ENCODE measurements at regions not wholly inside any gene's neighbourhood (a gene's known extent, or its start where the extent isn't known, plus 50 kb on each side); places are given as distances from the start of the nearest gene placed in this dataset.
A peak's percentile ranks its signal among the peaks of the same experiment; 100 is the strongest.

GRCh38 chr17:412211-413015 lies 59.8 kb upstream of the RPH3AL start:
- TF ChIP-seq CTCF (IDR thresholded peaks at IDR 0.05), result peak; percentile 62
- DNase-seq (ENCODE audit: low spot score), result no peak
- no peak overlapping the region for H3K27ac ChIP-seq
- no peak overlapping the region for H3K4me3 ChIP-seq

GRCh38 chr17:411421-412120 lies 59.0 kb upstream of the RPH3AL start:
- DNase-seq (ENCODE audit: low spot score), result no peak
- TF ChIP-seq CTCF (IDR thresholded peaks at IDR 0.05), result no peak
- Histone ChIP-seq H3K27ac (no peak overlapping the region), H3K4me3 (no peak overlapping the region)

- H3K4me3 ChIP-seq, result peak overlapping the region; percentile 91
- peak overlapping the region; percentile 47 to 69 for H3K27ac ChIP-seq
- no peak for DNase-seq (ENCODE audit: low spot score)
- no peak for TF ChIP-seq CTCF (IDR thresholded peaks at IDR 0.05)
Observed at GRCh38 chr17:410543-411401, 58.2 kb upstream of the RPH3AL start.

- no peak for TF ChIP-seq CTCF (IDR thresholded peaks at IDR 0.05)
- DNase-seq (ENCODE audit: low spot score), result peak; percentile 98
- H3K27ac ChIP-seq, result peak overlapping the region; percentile 69 to 82
- H3K4me3 ChIP-seq, result peak overlapping the region; percentile 91
Observed at GRCh38 chr17:409848-410542, 57.4 kb upstream of the RPH3AL start.

- Histone ChIP-seq H3K4me3 (peak overlapping the region; percentile 91), H3K27ac (peak overlapping the region in 1 of 2 donors; percentile 82)
- no peak for DNase-seq (ENCODE audit: low spot score)
Observed at GRCh38 chr17:409308-409847, 56.8 kb upstream of the RPH3AL start.

More at GRCh38 chr17:409308-409847, 56.8 kb upstream of the RPH3AL start:
- no peak for TF ChIP-seq CTCF (IDR thresholded peaks at IDR 0.05)
